Panc1 (cell line): ENCODE measurements at regions not wholly inside any gene's neighbourhood (a gene's known extent, or its start where the extent isn't known, plus 50 kb on each side); places are given as distances from the start of the nearest gene placed in this dataset.
"Not testable (repeated sequence)": the region's sequence is repeated elsewhere in the genome, so short reads cannot be mapped to it uniquely, and the experiment has no call there.

ENCODE experiments used
- ATAC-seq: fragments of 200-7000 bp; cut with Tn5 transposase; 2 replicates; pipeline ENCODE4 v1.9.1; 2020; ENCODE audit warnings: mild to moderate bottlenecking, moderate library complexity
- BruUV-seq: library from RNA; stranded (reverse); fragments of 400-500 nt; replicated peaks from 2 replicates; lab custom pipeline; 2021; lab: Mats Ljungman, UMichigan
- CTCF ChIA-PET: fragments of 300-600 bp; sonication (Branson Sonifier 250); formaldehyde crosslinking; loops from one replicate; lab custom pipeline; 2022; ENCODE audit warnings: antibody characterized with exemption; lab: Charles Lee
- POLR2A ChIA-PET: fragments of 300-600 bp; sonication (Branson Sonifier 250); formaldehyde crosslinking; loops from one replicate; lab custom pipeline; 2022; ENCODE audit warnings: antibody characterized with exemption; lab: Charles Lee
- DNase-seq: peaks from one replicate; pipeline ENCODE4 v3.0.0-alpha.2; 2010; ENCODE audit warnings: low read depth, low spot score
- H3K27ac ChIP-seq: 2 replicates; pipeline ENCODE4 v1.5.1; 2011; ENCODE audit warnings: mild to moderate bottlenecking, low read length, inconsistent platforms
- H3K27me3 ChIP-seq: fragments of 200-500 bp; sonication (Bioruptor generic); 2 replicates; pipeline ENCODE4 v1.6.0; 2014; ENCODE audit warnings: low read length, inconsistent platforms; ENCODE audit not compliant: control insufficient read depth, insufficient read depth
- H3K36me3 ChIP-seq: fragments of 200-500 bp; sonication (Bioruptor generic); 2 replicates; pipeline ENCODE4 v1.5.1; 2014; ENCODE audit warnings: inconsistent platforms, mild to moderate bottlenecking, low read length, moderate library complexity; ENCODE audit not compliant: control insufficient read depth, insufficient read depth
- H3K4me1 ChIP-seq: 2 replicates; pipeline ENCODE4 v1.5.1; 2011; ENCODE audit warnings: inconsistent platforms, mild to moderate bottlenecking, low read length, moderate library complexity; ENCODE audit not compliant: control insufficient read depth, insufficient read depth
- H3K4me3 ChIP-seq, 2 experiments: 2 replicates each; pipeline ENCODE4 v1.5.1; 2011 to 2012; ENCODE audit warnings: low read depth in 2 of 2, low read length in 2 of 2, mild to moderate bottlenecking in 2 of 2, inconsistent platforms in 1 of 2, moderate library complexity in 1 of 2
- H3K9me3 ChIP-seq: fragments of 200-500 bp; sonication (Bioruptor generic); 2 replicates; pipeline ENCODE4 v1.5.1; 2014; ENCODE audit warnings: low read depth, mild to moderate bottlenecking, inconsistent platforms, low read length, moderate library complexity; ENCODE audit not compliant: control insufficient read depth, insufficient read depth
- POLR2AphosphoS5 ChIP-seq: IDR thresholded peaks from 2 replicates; pipeline ENCODE4 v1.6.1; 2012; ENCODE audit warnings: mild to moderate bottlenecking, low read depth, low read length, moderate library complexity
- SIN3A ChIP-seq: IDR thresholded peaks from 2 replicates; pipeline ENCODE4 v1.6.1; 2012; ENCODE audit warnings: low read depth, mild to moderate bottlenecking, low read length, moderate library complexity, borderline replicate concordance; ENCODE audit not compliant: insufficient read depth
- TCF7L2 ChIP-seq: IDR thresholded peaks from 2 replicates; pipeline ENCODE4 v1.6.1; 2011; ENCODE audit warnings: mild to moderate bottlenecking, low read depth, low read length, inconsistent platforms
- in situ Hi-C: cut with HindIII; loops from 2 replicates; pipeline ENCODE4 v1.10.0; 2016; ENCODE audit warnings: low sequenced_read_pairs, low pct_unique_long_range_greater_than_20kb
- intact Hi-C: fragments of 100-400 bp; cut with micrococcal nuclease; formaldehyde crosslinking; loops from one replicate; pipeline ENCODE4 v1.10.0; 2022; ENCODE audit not compliant: unreplicated experiment
- TF ChIP-seq, protein P1 (sequence below), 2 experiments: IDR thresholded peaks; 2 replicates each; pipeline ENCODE4 v1.6.1; 2011 to 2012; ENCODE audit warnings: low read depth in 2 of 2, control low read depth in 1 of 2, low read length in 1 of 2, mild to moderate bottlenecking in 1 of 2, moderate library complexity in 1 of 2; ENCODE audit not compliant: insufficient read depth in 1 of 2
- TF ChIP-seq, protein P2 (sequence below): fragments of 450-650 bp; IDR thresholded peaks from 2 replicates; pipeline ENCODE4 v1.5.1; 2017; ENCODE audit warnings: mild to moderate bottlenecking

DNA sequence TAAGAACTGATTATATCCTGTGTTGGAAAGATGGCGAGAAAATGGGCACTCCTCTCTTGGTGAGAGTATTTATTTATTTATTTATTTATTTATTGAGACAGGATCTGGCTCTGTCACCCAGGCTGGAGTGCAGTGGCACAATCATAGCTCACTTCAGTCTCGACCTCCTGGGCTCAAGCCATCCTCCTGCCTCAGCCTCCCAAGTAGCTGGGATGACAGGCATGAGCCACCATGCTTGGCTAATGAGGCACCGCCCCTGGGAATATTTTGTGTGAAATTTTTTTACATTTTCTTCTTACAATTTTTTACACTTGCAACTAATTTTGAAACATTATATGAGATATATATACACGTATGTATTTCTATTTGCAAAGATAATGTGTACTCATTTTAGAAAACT is 150.5 kb upstream of the PRR20G start:
- in situ Hi-C loops (no loop called here), intact Hi-C loops (no loop called here)
- Histone ChIP-seq H3K27me3 (peaks cover 11% of the 10 kb centered on the region), H3K27ac (no peak overlapping the region), H3K9me3 (no peaks in the 10 kb centered on the region), H3K4me1 (no peaks in the 10 kb centered on the region), H3K4me3 (no peak overlapping the region), H3K36me3 (no peaks in the 10 kb centered on the region)
- TF ChIP-seq SIN3A, result no peak
- TF ChIP-seq, protein P1, sequence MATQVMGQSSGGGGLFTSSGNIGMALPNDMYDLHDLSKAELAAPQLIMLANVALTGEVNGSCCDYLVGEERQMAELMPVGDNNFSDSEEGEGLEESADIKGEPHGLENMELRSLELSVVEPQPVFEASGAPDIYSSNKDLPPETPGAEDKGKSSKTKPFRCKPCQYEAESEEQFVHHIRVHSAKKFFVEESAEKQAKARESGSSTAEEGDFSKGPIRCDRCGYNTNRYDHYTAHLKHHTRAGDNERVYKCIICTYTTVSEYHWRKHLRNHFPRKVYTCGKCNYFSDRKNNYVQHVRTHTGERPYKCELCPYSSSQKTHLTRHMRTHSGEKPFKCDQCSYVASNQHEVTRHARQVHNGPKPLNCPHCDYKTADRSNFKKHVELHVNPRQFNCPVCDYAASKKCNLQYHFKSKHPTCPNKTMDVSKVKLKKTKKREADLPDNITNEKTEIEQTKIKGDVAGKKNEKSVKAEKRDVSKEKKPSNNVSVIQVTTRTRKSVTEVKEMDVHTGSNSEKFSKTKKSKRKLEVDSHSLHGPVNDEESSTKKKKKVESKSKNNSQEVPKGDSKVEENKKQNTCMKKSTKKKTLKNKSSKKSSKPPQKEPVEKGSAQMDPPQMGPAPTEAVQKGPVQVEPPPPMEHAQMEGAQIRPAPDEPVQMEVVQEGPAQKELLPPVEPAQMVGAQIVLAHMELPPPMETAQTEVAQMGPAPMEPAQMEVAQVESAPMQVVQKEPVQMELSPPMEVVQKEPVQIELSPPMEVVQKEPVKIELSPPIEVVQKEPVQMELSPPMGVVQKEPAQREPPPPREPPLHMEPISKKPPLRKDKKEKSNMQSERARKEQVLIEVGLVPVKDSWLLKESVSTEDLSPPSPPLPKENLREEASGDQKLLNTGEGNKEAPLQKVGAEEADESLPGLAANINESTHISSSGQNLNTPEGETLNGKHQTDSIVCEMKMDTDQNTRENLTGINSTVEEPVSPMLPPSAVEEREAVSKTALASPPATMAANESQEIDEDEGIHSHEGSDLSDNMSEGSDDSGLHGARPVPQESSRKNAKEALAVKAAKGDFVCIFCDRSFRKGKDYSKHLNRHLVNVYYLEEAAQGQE (IDR thresholded peaks at IDR 0.05; ENCODE audit: insufficient read depth in 1 of 2, low read depth in 2 of 2, low read length in 1 of 2), result no peak
- no peak for TF ChIP-seq POLR2AphosphoS5
- TF ChIP-seq TCF7L2, result no peak
- TF ChIP-seq, protein P2, sequence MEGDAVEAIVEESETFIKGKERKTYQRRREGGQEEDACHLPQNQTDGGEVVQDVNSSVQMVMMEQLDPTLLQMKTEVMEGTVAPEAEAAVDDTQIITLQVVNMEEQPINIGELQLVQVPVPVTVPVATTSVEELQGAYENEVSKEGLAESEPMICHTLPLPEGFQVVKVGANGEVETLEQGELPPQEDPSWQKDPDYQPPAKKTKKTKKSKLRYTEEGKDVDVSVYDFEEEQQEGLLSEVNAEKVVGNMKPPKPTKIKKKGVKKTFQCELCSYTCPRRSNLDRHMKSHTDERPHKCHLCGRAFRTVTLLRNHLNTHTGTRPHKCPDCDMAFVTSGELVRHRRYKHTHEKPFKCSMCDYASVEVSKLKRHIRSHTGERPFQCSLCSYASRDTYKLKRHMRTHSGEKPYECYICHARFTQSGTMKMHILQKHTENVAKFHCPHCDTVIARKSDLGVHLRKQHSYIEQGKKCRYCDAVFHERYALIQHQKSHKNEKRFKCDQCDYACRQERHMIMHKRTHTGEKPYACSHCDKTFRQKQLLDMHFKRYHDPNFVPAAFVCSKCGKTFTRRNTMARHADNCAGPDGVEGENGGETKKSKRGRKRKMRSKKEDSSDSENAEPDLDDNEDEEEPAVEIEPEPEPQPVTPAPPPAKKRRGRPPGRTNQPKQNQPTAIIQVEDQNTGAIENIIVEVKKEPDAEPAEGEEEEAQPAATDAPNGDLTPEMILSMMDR, result no peak
- ATAC-seq (no peak), DNase-seq (no peak)
- CTCF ChIA-PET, result no interaction called here
- POLR2A ChIA-PET, result no interaction called here
- no TSS peak for BruUV-seq

DNA sequence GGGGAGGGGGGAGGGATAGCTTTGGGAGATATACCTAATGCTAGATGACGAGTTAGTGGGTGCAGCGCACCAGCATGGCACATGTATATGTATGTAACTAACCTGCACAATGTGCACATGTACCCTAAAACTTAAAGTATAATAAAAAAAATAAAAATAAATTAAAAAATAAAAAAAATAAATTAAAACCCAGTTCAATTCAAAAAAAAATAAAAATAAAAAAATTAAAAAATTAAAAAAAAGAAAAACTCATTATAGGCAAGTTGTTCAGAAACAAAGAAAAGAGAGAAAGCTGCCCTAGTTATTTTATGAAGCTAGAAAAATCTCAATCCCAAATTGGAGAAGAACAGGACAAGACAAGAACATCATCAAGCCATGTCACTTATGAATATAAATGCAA is 147.5 kb upstream of the PRR20G start:
- intact Hi-C loops, H3K9me3 ChIP-seq, H3K36me3 ChIP-seq, CTCF ChIA-PET, ATAC-seq, H3K4me3 ChIP-seq, H3K4me1 ChIP-seq, POLR2A ChIA-PET, in situ Hi-C loops, BruUV-seq, H3K27ac ChIP-seq, DNase-seq: not testable (repeated sequence)
- H3K27me3 ChIP-seq, result peaks cover 32% of the 10 kb centered on the region

DNA sequence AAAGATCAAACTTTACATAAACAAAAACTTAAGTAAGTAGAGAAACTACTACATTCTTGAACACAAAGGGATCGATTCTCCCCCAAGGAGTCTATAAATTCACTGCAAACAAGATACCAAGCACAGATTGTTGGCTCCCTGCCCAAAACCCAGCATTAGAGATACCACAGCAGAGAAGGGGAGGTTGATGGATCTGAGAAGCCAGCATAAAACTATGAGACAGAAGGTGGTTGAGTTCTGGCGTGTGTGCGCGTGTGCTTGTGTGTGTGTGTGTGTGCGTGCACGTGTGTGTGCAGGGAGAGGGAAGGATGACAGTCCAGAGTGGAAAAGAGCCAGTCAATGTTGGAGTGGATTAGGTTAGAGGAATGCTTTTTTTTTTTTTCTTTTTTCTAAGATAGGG is 143.2 kb upstream of the PRR20G start:
- no peak overlapping the region for H3K4me3 ChIP-seq
- H3K27me3 ChIP-seq, result peaks cover 52% of the 10 kb centered on the region
- in situ Hi-C loops, result no loop called here

More for the DNA sequence above, 143.2 kb upstream of the PRR20G start:
- ATAC-seq (no peak), DNase-seq (no peak)
- Histone ChIP-seq H3K36me3 (no peaks in the 10 kb centered on the region), H3K4me1 (no peaks in the 10 kb centered on the region), H3K9me3 (no peaks in the 10 kb centered on the region), H3K27ac (no peak overlapping the region)
- ChIA-PET CTCF (no interaction called here), POLR2A (no interaction called here)
- intact Hi-C loops, result no loop called here
- no peak for TF ChIP-seq TCF7L2
- no peak for TF ChIP-seq SIN3A
- TF ChIP-seq, protein P1 (IDR thresholded peaks at IDR 0.05; ENCODE audit: insufficient read depth in 1 of 2, low read depth in 2 of 2, low read length in 1 of 2), result no peak
- TF ChIP-seq, protein P2, result no peak
- TF ChIP-seq POLR2AphosphoS5, result no peak
- BruUV-seq, result no TSS peak
